Astrocyte of the cerebellum (primary cell): ENCODE measurements at regions not wholly inside any gene's neighbourhood (a gene's known extent, or its start where the extent isn't known, plus 50 kb on each side); places are given as distances from the start of the nearest gene placed in this dataset.

Experiments
- DNase-seq: peaks from one replicate; pipeline ENCODE4 v3.0.0-alpha.2; 2011; ENCODE audit warnings: low read depth
- H3K4me3 ChIP-seq: 2 replicates; pipeline ENCODE4 v1.5.1; 2011; ENCODE audit warnings: mild to moderate bottlenecking, low read depth, low read length, moderate library complexity
- in situ Hi-C: cut with HindIII; loops from 2 replicates; pipeline ENCODE4 v1.10.0; 2017; ENCODE audit warnings: low sequenced_read_pairs
- TF ChIP-seq, protein P1 (sequence below): IDR thresholded peaks from 2 replicates; pipeline ENCODE4 v1.5.1; 2012; ENCODE audit warnings: low read length, low read depth, moderate library complexity, mild to moderate bottlenecking; ENCODE audit errors: missing control alignments

DNA sequence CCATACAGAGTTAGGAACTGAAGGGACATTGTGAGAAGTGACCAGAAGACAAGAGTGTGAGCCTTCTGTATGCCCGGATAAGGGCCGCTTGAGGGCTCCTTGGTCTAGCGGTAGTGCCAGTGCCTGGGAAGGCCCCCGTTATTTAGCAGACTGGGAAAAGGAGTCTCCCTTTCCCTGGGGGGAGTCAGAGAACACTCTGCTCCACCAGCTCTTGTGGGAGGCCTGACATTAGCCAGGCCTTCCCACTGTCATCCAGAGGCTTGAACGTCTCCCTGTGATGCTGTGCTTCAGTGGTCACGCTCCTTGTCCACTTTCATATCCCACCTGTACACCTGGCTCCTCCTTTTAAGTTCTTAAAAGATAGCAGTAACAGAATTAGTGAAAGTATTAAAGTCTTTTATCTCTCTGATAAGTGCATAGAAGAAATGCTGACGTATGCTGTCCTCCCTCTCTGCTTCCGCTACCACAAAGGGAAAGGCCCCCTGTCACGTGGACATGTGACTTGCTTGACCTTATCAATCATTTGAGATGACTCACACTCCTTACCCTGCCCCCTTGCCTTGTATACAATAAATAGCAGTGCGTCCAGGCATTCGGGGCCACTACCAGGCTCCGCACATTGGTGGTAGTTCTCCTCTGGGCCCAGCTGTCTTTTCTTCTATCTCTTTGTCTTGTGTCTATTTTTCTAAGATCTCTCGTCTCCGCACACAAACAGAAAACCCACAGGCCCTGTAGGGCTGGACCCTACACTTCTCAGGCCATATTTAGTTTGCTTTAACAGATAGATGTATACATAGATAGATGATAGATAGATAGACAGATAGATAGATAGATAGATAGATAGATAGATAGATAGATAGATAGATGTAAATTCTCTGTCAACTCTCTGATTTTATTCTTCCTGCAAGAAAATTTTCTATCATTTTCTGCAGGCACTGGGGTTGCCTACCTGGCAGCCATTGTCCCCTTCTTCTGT lies 131.5 kb upstream of the JCAD start:
- no peak for DNase-seq
- in situ Hi-C loops, result no loop called here
- TF ChIP-seq, protein P1, sequence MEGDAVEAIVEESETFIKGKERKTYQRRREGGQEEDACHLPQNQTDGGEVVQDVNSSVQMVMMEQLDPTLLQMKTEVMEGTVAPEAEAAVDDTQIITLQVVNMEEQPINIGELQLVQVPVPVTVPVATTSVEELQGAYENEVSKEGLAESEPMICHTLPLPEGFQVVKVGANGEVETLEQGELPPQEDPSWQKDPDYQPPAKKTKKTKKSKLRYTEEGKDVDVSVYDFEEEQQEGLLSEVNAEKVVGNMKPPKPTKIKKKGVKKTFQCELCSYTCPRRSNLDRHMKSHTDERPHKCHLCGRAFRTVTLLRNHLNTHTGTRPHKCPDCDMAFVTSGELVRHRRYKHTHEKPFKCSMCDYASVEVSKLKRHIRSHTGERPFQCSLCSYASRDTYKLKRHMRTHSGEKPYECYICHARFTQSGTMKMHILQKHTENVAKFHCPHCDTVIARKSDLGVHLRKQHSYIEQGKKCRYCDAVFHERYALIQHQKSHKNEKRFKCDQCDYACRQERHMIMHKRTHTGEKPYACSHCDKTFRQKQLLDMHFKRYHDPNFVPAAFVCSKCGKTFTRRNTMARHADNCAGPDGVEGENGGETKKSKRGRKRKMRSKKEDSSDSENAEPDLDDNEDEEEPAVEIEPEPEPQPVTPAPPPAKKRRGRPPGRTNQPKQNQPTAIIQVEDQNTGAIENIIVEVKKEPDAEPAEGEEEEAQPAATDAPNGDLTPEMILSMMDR, result no peak
- H3K4me3 ChIP-seq, result no peak overlapping the region

DNA sequence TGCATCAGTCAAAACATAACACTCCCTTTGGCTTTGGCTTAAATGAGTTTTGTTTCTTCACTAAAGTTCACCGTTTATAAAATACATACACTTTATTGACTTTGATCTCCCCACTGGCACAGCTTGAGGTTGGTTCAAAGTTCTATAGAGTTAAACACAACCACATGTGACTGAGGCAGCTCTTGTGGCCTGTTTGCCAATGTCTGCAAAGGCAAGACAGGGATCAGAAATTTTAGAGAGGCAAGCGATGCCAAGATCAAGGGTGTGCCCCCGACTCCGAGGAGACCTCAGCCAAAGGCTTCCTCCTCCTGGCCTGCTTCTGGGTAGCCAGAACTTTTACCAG lies 129.8 kb upstream of the JCAD start:
- no peak overlapping the region for H3K4me3 ChIP-seq
- no peak for DNase-seq
- TF ChIP-seq, protein P1, result no peak
- in situ Hi-C loops, result no loop called here

DNA sequence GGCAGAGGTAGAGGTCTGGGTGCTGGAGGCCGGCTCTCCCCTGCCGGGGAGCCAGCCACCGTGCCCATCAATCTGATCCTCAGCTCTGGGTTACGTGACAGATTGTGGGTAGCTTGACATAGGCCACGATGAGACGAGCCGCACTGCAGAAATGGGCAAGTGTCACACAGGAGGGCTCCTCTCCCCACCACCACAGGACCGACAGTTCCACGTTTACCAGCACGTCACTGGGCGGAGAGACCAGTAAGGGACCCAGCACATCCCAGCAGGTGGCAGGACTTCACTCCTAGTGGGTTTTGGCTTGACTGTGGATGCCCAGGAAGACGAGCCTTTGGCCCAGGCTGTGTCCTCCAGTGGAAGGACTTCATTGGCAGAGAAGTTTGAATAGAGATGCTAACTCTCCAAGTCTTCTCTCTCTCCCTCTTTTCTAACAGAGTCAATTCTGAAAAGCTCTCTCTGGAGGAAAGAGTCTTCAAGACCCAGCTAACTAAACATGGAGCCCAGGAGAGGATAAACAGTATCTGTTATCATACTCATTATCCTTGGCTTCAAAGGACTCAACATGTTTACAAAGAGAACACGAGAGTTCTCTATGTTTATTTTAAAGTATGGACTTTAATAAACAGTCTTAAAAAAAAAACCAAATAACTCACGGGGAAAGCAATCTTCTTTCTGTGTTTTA lies 129.3 kb upstream of the JCAD start:
- in situ Hi-C loops, result no loop called here
- no peak overlapping the region for H3K4me3 ChIP-seq
- TF ChIP-seq, protein P1, result no peak
- no peak for DNase-seq

DNA sequence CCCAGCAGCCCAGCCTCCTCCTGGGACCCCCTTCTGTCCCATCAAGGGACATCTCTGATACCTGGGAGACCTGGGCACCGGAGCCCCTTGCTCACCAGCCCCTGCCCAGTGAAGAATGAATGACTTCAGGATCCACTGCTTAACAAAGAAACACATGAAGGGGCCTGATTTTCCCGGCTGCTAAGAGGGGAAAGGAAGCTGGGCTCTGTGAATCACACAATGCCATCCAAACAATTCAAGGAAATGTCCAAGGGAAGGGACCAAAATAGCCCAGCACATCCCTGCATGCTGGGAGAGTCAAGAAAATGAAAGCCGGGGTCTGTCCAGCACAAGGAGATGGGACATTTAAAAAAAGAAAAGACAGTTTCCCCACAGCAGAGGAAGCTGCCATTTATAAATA lies 128.7 kb upstream of the JCAD start:
- no peak overlapping the region for H3K4me3 ChIP-seq
- DNase-seq, result no peak
- in situ Hi-C loops, result no loop called here
- TF ChIP-seq, protein P1, result no peak

DNA sequence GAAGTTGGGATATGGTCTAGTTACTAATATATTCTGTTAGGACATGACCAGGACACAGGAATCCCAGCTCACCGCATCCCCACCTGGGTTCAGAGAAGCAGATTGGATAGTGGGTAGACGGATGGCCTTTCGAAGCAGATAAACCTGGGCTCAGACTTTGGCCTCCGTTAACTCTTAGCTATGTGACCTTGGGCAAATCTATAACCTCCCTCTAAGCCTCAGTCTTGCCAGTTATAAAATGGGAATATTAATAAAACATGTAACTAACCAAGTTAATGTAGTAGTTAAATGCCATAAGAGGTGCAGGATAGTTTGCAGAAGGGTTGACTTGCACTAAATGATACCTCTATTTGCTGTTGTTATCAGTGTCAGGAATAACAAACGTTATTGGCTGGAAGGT lies 127.6 kb upstream of the JCAD start:
- in situ Hi-C loops, result no loop called here
- no peak overlapping the region for H3K4me3 ChIP-seq
- TF ChIP-seq, protein P1, result no peak
- DNase-seq, result no peak

DNA sequence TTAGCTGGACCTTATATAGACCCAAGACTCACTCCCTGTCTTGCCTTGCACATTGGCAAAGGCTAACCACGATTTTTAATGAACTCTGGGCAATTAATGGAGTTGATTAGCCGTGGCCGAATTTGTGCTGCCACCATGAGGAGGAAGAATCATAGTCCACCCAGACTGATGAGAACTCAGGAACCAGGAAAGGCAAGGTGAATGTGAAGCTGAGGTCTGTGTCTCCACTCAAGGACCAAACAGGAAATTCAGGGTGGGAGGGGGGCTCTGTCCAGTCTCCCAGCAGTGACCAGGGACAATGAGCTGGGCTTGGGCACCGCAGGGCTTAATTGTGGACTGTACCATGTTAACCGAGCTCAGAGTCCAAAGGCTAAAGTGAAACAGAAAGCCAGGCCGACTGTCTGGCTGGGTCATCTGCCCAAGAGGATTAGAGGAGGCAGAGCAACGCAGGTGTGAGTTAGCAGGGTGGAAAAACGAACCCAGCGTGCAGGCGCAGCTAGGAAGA lies 127.0 kb upstream of the JCAD start:
- no peak for DNase-seq
- in situ Hi-C loops, result no loop called here
- H3K4me3 ChIP-seq, result no peak overlapping the region
- TF ChIP-seq, protein P1, result peak; percentile 38
